Breast epithelium (tissue), 3 donors: ENCODE measurements at regions not wholly inside any gene's neighbourhood (a gene's known extent, or its start where the extent isn't known, plus 50 kb on each side); places are given as distances from the start of the nearest gene placed in this dataset.

Source experiments
- POLR2A ChIP-seq: fragments of 450-650 bp; IDR thresholded peaks from one replicate; pipeline ENCODE4 v1.6.1; 2016; ENCODE audit warnings: antibody characterized with exemption, mild to moderate bottlenecking, moderate library complexity
- POLR2AphosphoS5 ChIP-seq, 3 donors: sonication (generic); formaldehyde crosslinking; IDR thresholded peaks; one replicate each; pipeline ENCODE4 v1.6.1; 2017; ENCODE audit warnings: antibody characterized with exemption in 3 of 3
- TF ChIP-seq, protein P1 (sequence below), 3 donors: fragments of 450-650 bp; IDR thresholded peaks; one replicate each; pipeline ENCODE4 v1.5.1; 2016 to 2017; ENCODE audit warnings: antibody characterized with exemption in 3 of 3, mild to moderate bottlenecking in 3 of 3, moderate library complexity in 3 of 3

DNA sequence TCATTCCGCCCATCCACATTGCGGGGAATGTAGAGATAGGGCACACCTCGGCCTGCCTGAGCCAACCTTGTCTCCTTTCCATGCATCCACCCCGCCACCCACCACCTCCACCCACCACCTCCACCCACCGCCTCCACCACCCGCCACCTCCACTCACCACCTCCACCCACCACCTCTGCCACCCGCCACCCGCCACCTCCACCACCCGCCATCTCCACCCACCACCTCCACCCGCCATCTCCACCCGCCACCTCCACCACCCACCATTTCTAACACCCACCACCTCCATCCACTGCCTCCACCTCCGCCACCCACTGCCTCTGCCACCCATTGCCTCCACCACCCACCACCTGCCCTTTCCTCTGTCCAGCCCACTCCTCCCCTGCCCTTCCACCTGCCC lies 78.4 kb downstream of the IGLL1 start:
- TF ChIP-seq POLR2A (no peak), POLR2AphosphoS5 (IDR thresholded peaks at IDR 0.05) (no peak)
- TF ChIP-seq, protein P1, sequence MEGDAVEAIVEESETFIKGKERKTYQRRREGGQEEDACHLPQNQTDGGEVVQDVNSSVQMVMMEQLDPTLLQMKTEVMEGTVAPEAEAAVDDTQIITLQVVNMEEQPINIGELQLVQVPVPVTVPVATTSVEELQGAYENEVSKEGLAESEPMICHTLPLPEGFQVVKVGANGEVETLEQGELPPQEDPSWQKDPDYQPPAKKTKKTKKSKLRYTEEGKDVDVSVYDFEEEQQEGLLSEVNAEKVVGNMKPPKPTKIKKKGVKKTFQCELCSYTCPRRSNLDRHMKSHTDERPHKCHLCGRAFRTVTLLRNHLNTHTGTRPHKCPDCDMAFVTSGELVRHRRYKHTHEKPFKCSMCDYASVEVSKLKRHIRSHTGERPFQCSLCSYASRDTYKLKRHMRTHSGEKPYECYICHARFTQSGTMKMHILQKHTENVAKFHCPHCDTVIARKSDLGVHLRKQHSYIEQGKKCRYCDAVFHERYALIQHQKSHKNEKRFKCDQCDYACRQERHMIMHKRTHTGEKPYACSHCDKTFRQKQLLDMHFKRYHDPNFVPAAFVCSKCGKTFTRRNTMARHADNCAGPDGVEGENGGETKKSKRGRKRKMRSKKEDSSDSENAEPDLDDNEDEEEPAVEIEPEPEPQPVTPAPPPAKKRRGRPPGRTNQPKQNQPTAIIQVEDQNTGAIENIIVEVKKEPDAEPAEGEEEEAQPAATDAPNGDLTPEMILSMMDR (IDR thresholded peaks at IDR 0.05) = no peak
